RPMI8226 (cell line): ENCODE measurements at regions not wholly inside any gene's neighbourhood (a gene's known extent, or its start where the extent isn't known, plus 50 kb on each side); places are given as distances from the start of the nearest gene placed in this dataset.
"Not testable (repeated sequence)": the region's sequence is repeated elsewhere in the genome, so short reads cannot be mapped to it uniquely, and the experiment has no call there.

Source experiments
- DNase-seq: peaks from one replicate; pipeline ENCODE4 v3.0.0-alpha.2; 2015

GRCh38 chr3:31300456-31301443 lies 232.0 kb upstream of the STT3B start:
- DNase-seq = no peak

- no peak for DNase-seq
Observed at GRCh38 chr3:31302343-31302742, 230.4 kb upstream of the STT3B start.

GRCh38 chr3:31305340-31305739 lies 227.4 kb upstream of the STT3B start:
- DNase-seq = no peak

GRCh38 chr3:31307131-31307785 lies 225.5 kb upstream of the STT3B start:
- no peak for DNase-seq

- no peak for DNase-seq
Observed at GRCh38 chr3:31311559-31311958, 221.2 kb upstream of the STT3B start.

GRCh38 chr3:31312400-31312799 lies 220.3 kb upstream of the STT3B start:
- DNase-seq = no peak

GRCh38 chr3:31314258-31314657 lies 218.5 kb upstream of the STT3B start:
- DNase-seq = no peak

- no peak for DNase-seq
Observed at GRCh38 chr3:31319332-31319731, 213.4 kb upstream of the STT3B start.

- no peak for DNase-seq
Observed at GRCh38 chr3:31321620-31322019, 211.1 kb upstream of the STT3B start.

GRCh38 chr3:31322460-31322859 lies 210.3 kb upstream of the STT3B start:
- DNase-seq = no peak

GRCh38 chr3:31327826-31328357 lies 204.8 kb upstream of the STT3B start:
- not testable (repeated sequence) for DNase-seq

GRCh38 chr3:31331278-31331677 lies 201.4 kb upstream of the STT3B start:
- DNase-seq = no peak

GRCh38 chr3:31341130-31341529 lies 191.6 kb upstream of the STT3B start:
- no peak for DNase-seq

GRCh38 chr3:31343075-31343474 lies 189.7 kb upstream of the STT3B start:
- DNase-seq = no peak

- DNase-seq = no peak
Observed at GRCh38 chr3:31345581-31345980, 187.1 kb upstream of the STT3B start.

GRCh38 chr3:31346542-31346979 lies 186.2 kb upstream of the STT3B start:
- no peak for DNase-seq

GRCh38 chr3:31349001-31349748 lies 183.6 kb upstream of the STT3B start:
- DNase-seq = no peak

GRCh38 chr3:31350307-31350706 lies 182.4 kb upstream of the STT3B start:
- DNase-seq = no peak

- DNase-seq = no peak
Observed at GRCh38 chr3:31352331-31352730, 180.4 kb upstream of the STT3B start.

- no peak for DNase-seq
Observed at GRCh38 chr3:31353166-31353565, 179.6 kb upstream of the STT3B start.

GRCh38 chr3:31354373-31354772 lies 178.4 kb upstream of the STT3B start:
- DNase-seq = no peak

- DNase-seq = no peak
Observed at GRCh38 chr3:31355807-31356206, 176.9 kb upstream of the STT3B start.

- no peak for DNase-seq
Observed at GRCh38 chr3:31356941-31357340, 175.8 kb upstream of the STT3B start.
